ENCODE measurements at regions not wholly inside any gene's neighbourhood (a gene's known extent, or its start where the extent isn't known, plus 50 kb on each side); places are given as distances from the start of the nearest gene placed in this dataset.

DNA sequence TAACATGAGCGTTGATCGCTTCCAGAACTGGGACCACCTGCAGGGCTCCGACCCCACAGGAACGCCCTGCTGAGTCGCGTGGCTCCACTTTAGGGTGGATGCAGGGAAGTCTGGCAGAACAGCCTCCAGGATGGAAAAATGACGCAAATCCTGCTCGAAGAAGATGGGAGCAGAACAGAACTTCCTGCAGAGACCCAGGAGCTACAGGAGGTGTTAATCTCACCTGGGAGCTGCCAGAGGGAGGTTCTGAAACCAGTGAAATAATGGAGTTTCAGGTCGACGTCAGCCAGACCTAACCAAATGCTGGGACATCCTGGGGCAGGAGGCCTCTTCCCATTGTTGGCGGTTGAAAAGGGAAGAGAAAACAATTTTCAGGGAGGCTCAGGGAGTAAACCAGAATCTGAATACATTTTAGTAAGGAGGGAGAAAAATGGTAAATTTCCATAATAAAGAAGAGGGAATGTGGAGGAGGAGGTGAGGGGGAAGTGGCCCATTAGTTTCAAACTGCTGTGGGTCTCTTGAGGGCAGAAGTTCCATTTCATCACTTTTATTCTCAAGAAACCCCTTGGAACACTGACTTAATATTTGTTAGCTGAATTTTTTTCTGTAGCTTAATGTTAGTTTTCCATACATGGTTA is 558.4 kb upstream of the CDH4 start:
- H3K4me3 ChIP-seq (ENCODE audit: insufficient read depth, low read depth, low read length): no peak overlapping the region
- H3K4me1 ChIP-seq (ENCODE audit: control insufficient read depth, insufficient read depth, low read length): peaks cover 7% of the 10 kb centered on the region
- no peaks in the 10 kb centered on the region for H3K27me3 ChIP-seq (ENCODE audit: control insufficient read depth, insufficient read depth, low read length, poor library complexity, severe bottlenecking)
- no peaks in the 10 kb centered on the region for H3K36me3 ChIP-seq (ENCODE audit: control insufficient read depth, insufficient read depth, low read length)
- 16 to 24% methylated on average over 11 of the region's 11 CpGs for WGBS, 2 experiments
- no peak overlapping the region for H3K27ac ChIP-seq (ENCODE audit: insufficient read depth, low read depth, low read length, poor library complexity, severe bottlenecking)
- no peaks in the 10 kb centered on the region for H3K9me3 ChIP-seq (ENCODE audit: control insufficient read depth, low read length)

DNA sequence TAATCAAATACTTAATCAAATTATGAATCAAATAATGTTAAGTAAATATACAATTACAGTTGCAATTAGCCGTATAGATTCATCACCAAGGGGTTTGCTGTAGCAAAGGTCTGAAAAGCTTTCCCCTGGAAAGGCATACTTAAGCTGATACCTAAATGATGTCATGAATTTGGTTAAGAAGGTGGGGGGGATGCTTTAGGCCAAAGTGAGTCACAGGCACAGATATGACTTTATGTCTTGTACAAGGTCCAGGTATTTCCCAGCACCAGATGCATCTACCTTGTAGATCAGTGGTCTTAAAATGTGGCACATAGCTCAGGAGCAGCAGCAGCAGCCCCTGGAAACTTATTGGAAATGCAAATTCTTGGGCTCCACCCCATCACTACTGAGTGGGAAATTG is 557.3 kb upstream of the CDH4 start:
- Histone ChIP-seq H3K36me3 (ENCODE audit: control insufficient read depth, insufficient read depth, low read length) (no peaks in the 10 kb centered on the region), H3K4me1 (ENCODE audit: control insufficient read depth, insufficient read depth, low read length) (peaks cover 7% of the 10 kb centered on the region), H3K27ac (ENCODE audit: insufficient read depth, low read depth, low read length, poor library complexity, severe bottlenecking) (no peak overlapping the region), H3K9me3 (ENCODE audit: control insufficient read depth, low read length) (no peaks in the 10 kb centered on the region), H3K27me3 (ENCODE audit: control insufficient read depth, insufficient read depth, low read length, poor library complexity, severe bottlenecking) (no peaks in the 10 kb centered on the region), H3K4me3 (ENCODE audit: insufficient read depth, low read depth, low read length) (no peak overlapping the region)
- 81 to 100% methylated on average over 1 of the region's 1 CpG for WGBS, 2 experiments

DNA sequence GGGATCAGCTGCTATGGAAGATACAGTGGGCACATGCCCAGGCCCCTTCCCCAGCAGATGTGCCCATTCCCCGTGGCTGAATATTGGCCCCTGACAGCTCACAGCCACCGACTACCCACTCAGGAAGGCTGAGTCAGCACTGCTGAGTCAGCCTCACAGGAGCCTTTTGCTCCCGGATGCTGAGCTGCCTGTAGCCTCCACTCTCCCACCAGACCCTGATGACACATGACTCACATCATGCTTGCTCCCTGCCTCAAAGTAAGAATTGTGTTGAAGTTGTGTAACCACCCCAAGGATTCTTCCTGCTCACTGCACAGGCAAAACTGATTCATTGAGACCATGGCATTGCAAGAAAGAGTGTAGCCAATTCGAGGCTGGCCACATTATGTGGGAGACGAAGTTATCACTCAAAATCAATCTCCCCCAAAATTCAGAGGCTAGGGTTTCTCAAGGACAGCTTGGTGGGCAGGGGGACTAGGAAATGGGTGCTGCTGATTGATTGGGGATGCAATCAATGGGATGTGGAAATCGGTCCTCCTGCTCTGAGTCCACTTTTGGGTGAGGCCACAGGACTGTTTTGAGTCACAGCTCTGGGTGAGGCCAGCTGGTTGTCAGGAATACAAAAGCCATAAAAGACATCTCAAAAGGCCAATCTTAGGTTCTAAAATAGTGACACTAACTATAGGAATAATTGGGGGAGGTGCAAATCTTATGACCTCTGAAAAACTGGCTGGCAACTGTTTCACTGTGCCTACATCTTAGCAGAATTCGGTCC is 556.6 kb upstream of the CDH4 start:
- 88 to 92% methylated on average over 6 to 7 of the region's 7 CpGs for WGBS, 2 experiments
- H3K9me3 ChIP-seq (ENCODE audit: control insufficient read depth, low read length): no peaks in the 10 kb centered on the region
- H3K4me3 ChIP-seq (ENCODE audit: insufficient read depth, low read depth, low read length): no peak overlapping the region
- peaks cover 7% of the 10 kb centered on the region for H3K4me1 ChIP-seq (ENCODE audit: control insufficient read depth, insufficient read depth, low read length)
- H3K36me3 ChIP-seq (ENCODE audit: control insufficient read depth, insufficient read depth, low read length): no peaks in the 10 kb centered on the region
- H3K27ac ChIP-seq (ENCODE audit: insufficient read depth, low read depth, low read length, poor library complexity, severe bottlenecking): no peak overlapping the region
- H3K27me3 ChIP-seq (ENCODE audit: control insufficient read depth, insufficient read depth, low read length, poor library complexity, severe bottlenecking): no peaks in the 10 kb centered on the region

DNA sequence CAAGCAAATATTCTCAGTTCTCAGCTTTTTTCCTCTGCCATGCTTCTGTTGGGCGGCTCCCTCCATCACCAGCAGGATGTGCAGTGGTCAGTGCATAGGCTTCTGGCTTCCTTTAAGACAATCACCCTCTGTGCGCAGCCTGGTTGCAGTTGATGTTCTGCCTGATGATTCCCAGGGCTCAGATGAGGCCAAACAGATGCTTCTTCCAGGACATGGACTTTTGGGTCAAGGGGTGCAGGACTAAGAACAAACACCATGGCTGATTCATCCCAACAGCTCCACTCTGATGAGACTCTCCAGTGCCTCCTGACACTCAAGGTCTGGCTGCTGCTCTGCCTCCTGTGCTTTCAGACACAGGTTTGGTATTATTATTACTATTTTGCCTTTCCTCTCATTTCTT is 554.8 kb upstream of the CDH4 start:
- Histone ChIP-seq H3K36me3 (ENCODE audit: control insufficient read depth, insufficient read depth, low read length) (no peaks in the 10 kb centered on the region), H3K27ac (ENCODE audit: insufficient read depth, low read depth, low read length, poor library complexity, severe bottlenecking) (no peak overlapping the region), H3K27me3 (ENCODE audit: control insufficient read depth, insufficient read depth, low read length, poor library complexity, severe bottlenecking) (no peaks in the 10 kb centered on the region), H3K9me3 (ENCODE audit: control insufficient read depth, low read length) (no peaks in the 10 kb centered on the region), H3K4me3 (ENCODE audit: insufficient read depth, low read depth, low read length) (no peak overlapping the region), H3K4me1 (ENCODE audit: control insufficient read depth, insufficient read depth, low read length) (peaks cover 7% of the 10 kb centered on the region)
- 93 to 96% methylated on average over 2 of the region's 2 CpGs for WGBS, 2 experiments

DNA sequence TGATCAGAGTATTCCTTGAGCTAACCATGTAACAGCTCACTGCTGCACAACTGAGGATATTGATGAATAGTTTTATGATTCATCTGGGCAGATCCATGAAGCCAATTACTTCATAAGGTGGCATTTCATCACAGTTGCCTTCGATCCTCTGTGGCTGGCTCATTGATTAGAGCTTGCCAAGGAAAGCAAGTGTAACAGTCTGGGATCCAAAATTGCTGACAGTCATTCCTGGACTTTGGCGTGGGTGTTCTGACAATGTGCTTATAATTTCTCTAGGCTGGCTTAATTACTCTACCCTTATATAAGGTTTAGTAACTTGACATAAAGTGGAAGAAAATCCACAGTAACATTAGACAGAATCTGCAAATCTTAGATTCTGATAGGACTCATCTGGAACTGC is 551.3 kb upstream of the CDH4 start:
- Histone ChIP-seq H3K27me3 (ENCODE audit: control insufficient read depth, insufficient read depth, low read length, poor library complexity, severe bottlenecking) (no peaks in the 10 kb centered on the region), H3K9me3 (ENCODE audit: control insufficient read depth, low read length) (no peaks in the 10 kb centered on the region), H3K36me3 (ENCODE audit: control insufficient read depth, insufficient read depth, low read length) (no peaks in the 10 kb centered on the region), H3K4me1 (ENCODE audit: control insufficient read depth, insufficient read depth, low read length) (no peaks in the 10 kb centered on the region), H3K4me3 (ENCODE audit: insufficient read depth, low read depth, low read length) (no peak overlapping the region), H3K27ac (ENCODE audit: insufficient read depth, low read depth, low read length, poor library complexity, severe bottlenecking) (no peak overlapping the region)
- 96 to 100% methylated on average over 2 of the region's 2 CpGs for WGBS, 2 experiments

DNA sequence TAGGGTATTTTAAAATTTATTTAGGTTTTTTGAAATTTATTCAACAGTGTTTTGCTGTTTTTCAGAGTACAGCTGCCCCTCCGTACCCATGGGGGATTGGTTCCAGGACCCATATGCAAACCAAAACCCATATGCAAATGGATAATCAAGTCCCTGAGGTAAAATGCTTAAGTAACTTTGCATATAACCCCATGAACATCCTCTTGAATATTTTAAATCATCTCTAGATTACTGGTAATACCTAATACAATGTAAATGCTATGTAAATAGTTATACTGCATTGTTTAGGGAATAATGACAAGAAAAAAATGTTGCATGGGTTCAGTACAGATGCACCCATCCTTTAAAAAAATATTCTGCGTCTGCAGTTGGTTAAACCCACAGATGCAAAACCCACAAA is 547.9 kb upstream of the CDH4 start:
- Histone ChIP-seq H3K4me1 (ENCODE audit: control insufficient read depth, insufficient read depth, low read length) (no peaks in the 10 kb centered on the region), H3K27me3 (ENCODE audit: control insufficient read depth, insufficient read depth, low read length, poor library complexity, severe bottlenecking) (no peaks in the 10 kb centered on the region), H3K27ac (ENCODE audit: insufficient read depth, low read depth, low read length, poor library complexity, severe bottlenecking) (no peak overlapping the region), H3K4me3 (ENCODE audit: insufficient read depth, low read depth, low read length) (no peak overlapping the region), H3K9me3 (ENCODE audit: control insufficient read depth, low read length) (no peaks in the 10 kb centered on the region), H3K36me3 (ENCODE audit: control insufficient read depth, insufficient read depth, low read length) (no peaks in the 10 kb centered on the region)
- 89 to 98% methylated on average over 2 of the region's 2 CpGs for WGBS, 2 experiments

DNA sequence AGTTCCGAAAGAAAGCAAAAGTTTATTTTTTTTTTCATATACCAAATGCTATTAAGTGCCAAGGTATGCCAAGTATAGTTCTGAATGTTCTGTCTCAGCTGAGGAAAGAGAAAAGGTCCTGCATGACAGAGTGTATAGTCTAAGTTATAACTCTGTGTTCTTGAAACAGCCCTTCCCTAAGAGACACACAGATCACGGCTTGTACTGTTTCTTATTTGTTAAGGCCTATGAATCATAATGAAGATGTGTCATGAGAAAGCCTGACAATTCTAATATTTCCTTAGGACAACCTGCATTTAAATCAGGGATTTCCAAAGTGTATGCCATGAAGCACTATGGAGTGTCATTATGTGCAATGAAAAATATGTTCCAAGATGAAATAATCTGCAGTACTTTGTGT is 538.7 kb upstream of the CDH4 start:
- Histone ChIP-seq H3K4me3 (ENCODE audit: insufficient read depth, low read depth, low read length) (no peak overlapping the region), H3K27me3 (ENCODE audit: control insufficient read depth, insufficient read depth, low read length, poor library complexity, severe bottlenecking) (no peaks in the 10 kb centered on the region), H3K36me3 (ENCODE audit: control insufficient read depth, insufficient read depth, low read length) (no peaks in the 10 kb centered on the region), H3K27ac (ENCODE audit: insufficient read depth, low read depth, low read length, poor library complexity, severe bottlenecking) (no peak overlapping the region), H3K9me3 (ENCODE audit: control insufficient read depth, low read length) (no peaks in the 10 kb centered on the region), H3K4me1 (ENCODE audit: control insufficient read depth, insufficient read depth, low read length) (no peaks in the 10 kb centered on the region)
- 91 to 100% methylated on average over 1 of the region's 2 CpGs for WGBS, 2 experiments

DNA sequence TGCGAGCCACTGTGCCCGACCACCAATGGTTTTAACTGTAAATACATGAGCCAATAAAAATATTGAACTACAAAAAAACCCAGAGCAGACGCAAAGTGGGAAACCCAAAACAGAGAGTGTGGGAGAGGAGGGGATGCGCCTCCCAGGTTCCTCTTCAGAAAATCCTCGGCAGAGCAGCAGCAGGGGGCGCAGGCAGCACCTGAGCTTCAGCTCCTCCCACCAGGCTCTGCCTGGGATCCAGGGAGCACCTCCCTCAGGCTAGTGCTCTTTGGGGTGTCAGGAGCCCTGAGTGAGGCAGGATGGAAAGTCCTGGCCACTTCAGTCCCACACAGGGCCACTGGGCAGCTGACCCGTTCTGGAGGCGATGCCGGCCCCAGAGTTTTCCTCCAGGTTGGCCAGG is 536.9 kb upstream of the CDH4 start:
- 84 to 86% methylated on average over 9 of the region's 9 CpGs for WGBS, 2 experiments
- H3K4me3 ChIP-seq (ENCODE audit: insufficient read depth, low read depth, low read length): no peak overlapping the region
- no peaks in the 10 kb centered on the region for H3K9me3 ChIP-seq (ENCODE audit: control insufficient read depth, low read length)
- H3K4me1 ChIP-seq (ENCODE audit: control insufficient read depth, insufficient read depth, low read length): no peaks in the 10 kb centered on the region
- H3K36me3 ChIP-seq (ENCODE audit: control insufficient read depth, insufficient read depth, low read length): no peaks in the 10 kb centered on the region
- no peak overlapping the region for H3K27ac ChIP-seq (ENCODE audit: insufficient read depth, low read depth, low read length, poor library complexity, severe bottlenecking)
- H3K27me3 ChIP-seq (ENCODE audit: control insufficient read depth, insufficient read depth, low read length, poor library complexity, severe bottlenecking): no peaks in the 10 kb centered on the region

DNA sequence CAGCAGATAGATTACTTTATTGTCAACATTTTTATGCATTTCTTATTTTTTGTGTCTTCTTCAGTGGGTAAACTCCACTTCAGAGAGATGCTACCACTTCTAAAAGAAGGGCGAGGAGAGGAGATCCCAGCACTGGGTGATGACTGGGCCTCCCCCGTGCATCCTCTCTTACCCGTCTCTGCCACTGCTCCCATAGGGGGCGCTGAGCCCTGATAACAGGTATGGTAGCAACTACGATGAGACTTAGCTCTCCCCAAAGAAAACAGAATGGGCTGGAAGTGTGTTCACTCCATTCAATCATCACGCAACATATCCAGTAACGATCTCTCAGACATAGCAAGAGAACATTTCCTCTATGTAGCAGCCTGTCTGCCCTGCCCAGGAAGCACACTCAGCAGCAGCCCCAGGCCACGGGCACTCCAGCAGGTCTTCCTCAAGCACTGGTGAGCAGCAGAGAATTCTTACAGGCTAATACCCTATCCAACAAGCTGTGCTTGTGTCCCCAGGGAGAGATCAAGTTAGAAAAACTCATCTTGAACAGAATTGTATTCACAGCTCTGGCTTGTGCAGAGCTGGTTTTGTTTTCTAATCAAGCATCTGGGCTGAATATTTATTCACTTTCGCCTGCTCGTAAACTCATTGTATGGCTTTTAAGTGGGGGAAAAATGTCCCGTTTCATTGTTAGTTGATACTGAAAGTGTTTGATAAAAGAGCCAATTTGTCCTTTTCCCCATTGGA is 533.1 kb upstream of the CDH4 start:
- no peaks in the 10 kb centered on the region for H3K9me3 ChIP-seq (ENCODE audit: control insufficient read depth, low read length)
- no peak overlapping the region for H3K4me3 ChIP-seq (ENCODE audit: insufficient read depth, low read depth, low read length)
- WGBS, 2 experiments: 79 to 80% methylated on average over 11 of the region's 11 CpGs
- H3K27ac ChIP-seq (ENCODE audit: insufficient read depth, low read depth, low read length, poor library complexity, severe bottlenecking): no peak overlapping the region
- H3K27me3 ChIP-seq (ENCODE audit: control insufficient read depth, insufficient read depth, low read length, poor library complexity, severe bottlenecking): no peaks in the 10 kb centered on the region
- H3K4me1 ChIP-seq (ENCODE audit: control insufficient read depth, insufficient read depth, low read length): no peaks in the 10 kb centered on the region
- no peaks in the 10 kb centered on the region for H3K36me3 ChIP-seq (ENCODE audit: control insufficient read depth, insufficient read depth, low read length)

DNA sequence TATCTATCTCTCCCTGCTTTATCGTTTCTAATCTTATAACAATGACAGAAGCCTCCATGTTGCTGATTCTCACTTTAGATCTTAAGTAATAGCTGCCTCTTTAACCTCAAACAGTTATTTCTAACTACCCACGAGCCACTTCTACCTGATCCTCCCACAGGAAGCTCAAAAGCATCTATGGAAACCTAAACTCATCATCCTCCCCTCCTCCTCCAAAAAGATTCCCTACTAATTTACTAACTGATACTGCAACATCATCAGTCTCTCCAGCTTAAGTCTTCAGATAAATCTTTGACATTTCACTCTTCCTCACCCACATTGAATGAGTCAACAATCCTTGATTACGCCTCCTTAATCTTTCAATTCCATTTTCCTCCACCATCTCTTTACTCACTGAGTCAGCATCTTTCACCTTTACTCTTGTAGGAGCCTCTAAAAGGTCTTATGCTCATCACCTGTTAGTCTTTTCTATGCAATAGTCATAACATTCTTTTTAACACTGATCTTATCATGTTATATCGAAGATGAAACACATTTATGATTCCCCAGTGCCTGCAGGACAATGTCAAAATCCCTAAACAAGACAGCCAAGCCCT is 526.7 kb upstream of the CDH4 start:
- no peak overlapping the region for H3K27ac ChIP-seq (ENCODE audit: insufficient read depth, low read depth, low read length, poor library complexity, severe bottlenecking)
- H3K36me3 ChIP-seq (ENCODE audit: control insufficient read depth, insufficient read depth, low read length): no peaks in the 10 kb centered on the region
- no peak overlapping the region for H3K4me3 ChIP-seq (ENCODE audit: insufficient read depth, low read depth, low read length)
- no peaks in the 10 kb centered on the region for H3K27me3 ChIP-seq (ENCODE audit: control insufficient read depth, insufficient read depth, low read length, poor library complexity, severe bottlenecking)
- no peaks in the 10 kb centered on the region for H3K9me3 ChIP-seq (ENCODE audit: control insufficient read depth, low read length)
- WGBS, 2 experiments: 90 to 91% methylated on average over 4 of the region's 4 CpGs
- H3K4me1 ChIP-seq (ENCODE audit: control insufficient read depth, insufficient read depth, low read length): no peaks in the 10 kb centered on the region
